GM18508 (cell line): ENCODE measurements at regions not wholly inside any gene's neighbourhood (a gene's known extent, or its start where the extent isn't known, plus 50 kb on each side); places are given as distances from the start of the nearest gene placed in this dataset.
"Not testable (repeated sequence)": the region's sequence is repeated elsewhere in the genome, so short reads cannot be mapped to it uniquely, and the experiment has no call there.

Experiments
- ATAC-seq: cut with Tn5 transposase; IDR thresholded peaks from one replicate; pipeline ENCODE4 v1.9.1; 2021; ENCODE audit warnings: moderate number of reproducible peaks; ENCODE audit not compliant: insufficient read depth, unreplicated experiment

GRCh38 chr10:25076506-25077177 is 60.2 kb downstream of the THNSL1 start:
- no peak for ATAC-seq

GRCh38 chr10:25078658-25079431 is 62.4 kb downstream of the THNSL1 start:
- ATAC-seq, result no peak

- ATAC-seq, result peak; percentile 64
These were observed 64.6 kb downstream of the THNSL1 start for GRCh38 chr10:25080880-25081581.

GRCh38 chr10:25082276-25083204 is 66.1 kb downstream of the THNSL1 start:
- ATAC-seq, result no peak

GRCh38 chr10:25083546-25084111 is 67.2 kb downstream of the THNSL1 start:
- ATAC-seq, result no peak

- ATAC-seq, result no peak
These were observed 68.0 kb downstream of the THNSL1 start for GRCh38 chr10:25084447-25084846.

- ATAC-seq, result no peak
These were observed 78.2 kb downstream of the THNSL1 start for GRCh38 chr10:25094590-25094989.

GRCh38 chr10:25097669-25098411 is 77.0 kb upstream of the GPR158 start:
- ATAC-seq, result no peak

GRCh38 chr10:25100141-25100540 is 74.7 kb upstream of the GPR158 start:
- ATAC-seq, result no peak

GRCh38 chr10:25101461-25102146 is 73.2 kb upstream of the GPR158 start:
- ATAC-seq, result no peak

- ATAC-seq, result no peak
These were observed 72.5 kb upstream of the GPR158 start for GRCh38 chr10:25102147-25102822.

GRCh38 chr10:25103703-25104102 is 71.1 kb upstream of the GPR158 start:
- no peak for ATAC-seq

GRCh38 chr10:25104441-25104840 is 70.4 kb upstream of the GPR158 start:
- no peak for ATAC-seq

GRCh38 chr10:25105262-25105661 is 69.5 kb upstream of the GPR158 start:
- ATAC-seq, result no peak

GRCh38 chr10:25105743-25106260 is 69.0 kb upstream of the GPR158 start:
- ATAC-seq, result no peak

GRCh38 chr10:25107756-25108155 is 67.0 kb upstream of the GPR158 start:
- no peak for ATAC-seq

GRCh38 chr10:25109896-25110295 is 64.9 kb upstream of the GPR158 start:
- ATAC-seq, result not testable (repeated sequence)

- ATAC-seq, result no peak
These were observed 62.8 kb upstream of the GPR158 start for GRCh38 chr10:25112016-25112415.
